Endothelial cell (in vitro differentiated cells): ENCODE measurements at regions not wholly inside any gene's neighbourhood (a gene's known extent, or its start where the extent isn't known, plus 50 kb on each side); places are given as distances from the start of the nearest gene placed in this dataset.

ENCODE experiments used
- DNase-seq: peaks from one replicate; pipeline ENCODE4 v3.0.0; 2021; ENCODE audit warnings: low spot score
- H3K27ac Mint-ChIP-seq: one replicate; pipeline ENCODE4 v1.8.0; 2021; ENCODE audit warnings: mixed read lengths, inconsistent platforms; ENCODE audit not compliant: unreplicated experiment
- H3K27me3 Mint-ChIP-seq: one replicate; pipeline ENCODE4 v1.8.0; 2021; ENCODE audit warnings: mild to moderate bottlenecking, moderate library complexity, mixed read lengths, inconsistent platforms; ENCODE audit not compliant: unreplicated experiment
- H3K36me3 Mint-ChIP-seq: one replicate; pipeline ENCODE4 v1.8.0; 2021; ENCODE audit warnings: mild to moderate bottlenecking, low read depth, mixed read lengths, inconsistent platforms; ENCODE audit not compliant: unreplicated experiment
- H3K4me1 Mint-ChIP-seq: one replicate; pipeline ENCODE4 v1.8.0; 2021; ENCODE audit warnings: mild to moderate bottlenecking, mixed read lengths, inconsistent platforms; ENCODE audit not compliant: unreplicated experiment
- H3K4me3 Mint-ChIP-seq: one replicate; pipeline ENCODE4 v1.8.0; 2021; ENCODE audit warnings: mild to moderate bottlenecking, mixed read lengths, inconsistent platforms; ENCODE audit not compliant: unreplicated experiment
- H3K9me3 Mint-ChIP-seq: one replicate; pipeline ENCODE4 v1.8.0; 2021; ENCODE audit warnings: mixed read lengths, inconsistent platforms; ENCODE audit not compliant: unreplicated experiment
- TF ChIP-seq, protein P1 (sequence below): fragments of 200-600 bp; sonication (generic); IDR thresholded peaks from one replicate; pipeline ENCODE4 v1.5.0; 2021; ENCODE audit warnings: antibody characterized with exemption; ENCODE audit not compliant: unreplicated experiment

GRCh38 chr2:67877301-67877700 lies 185.5 kb downstream of the C1D start:
- Mint-ChIP-seq H3K36me3 (no peaks in the 10 kb centered on the region), H3K4me1 (peaks cover 8% of the 10 kb centered on the region), H3K9me3 (no peaks in the 10 kb centered on the region), H3K4me3 (no peak overlapping the region), H3K27me3 (peaks cover 4% of the 10 kb centered on the region), H3K27ac (no peak overlapping the region)
- TF ChIP-seq, protein P1, sequence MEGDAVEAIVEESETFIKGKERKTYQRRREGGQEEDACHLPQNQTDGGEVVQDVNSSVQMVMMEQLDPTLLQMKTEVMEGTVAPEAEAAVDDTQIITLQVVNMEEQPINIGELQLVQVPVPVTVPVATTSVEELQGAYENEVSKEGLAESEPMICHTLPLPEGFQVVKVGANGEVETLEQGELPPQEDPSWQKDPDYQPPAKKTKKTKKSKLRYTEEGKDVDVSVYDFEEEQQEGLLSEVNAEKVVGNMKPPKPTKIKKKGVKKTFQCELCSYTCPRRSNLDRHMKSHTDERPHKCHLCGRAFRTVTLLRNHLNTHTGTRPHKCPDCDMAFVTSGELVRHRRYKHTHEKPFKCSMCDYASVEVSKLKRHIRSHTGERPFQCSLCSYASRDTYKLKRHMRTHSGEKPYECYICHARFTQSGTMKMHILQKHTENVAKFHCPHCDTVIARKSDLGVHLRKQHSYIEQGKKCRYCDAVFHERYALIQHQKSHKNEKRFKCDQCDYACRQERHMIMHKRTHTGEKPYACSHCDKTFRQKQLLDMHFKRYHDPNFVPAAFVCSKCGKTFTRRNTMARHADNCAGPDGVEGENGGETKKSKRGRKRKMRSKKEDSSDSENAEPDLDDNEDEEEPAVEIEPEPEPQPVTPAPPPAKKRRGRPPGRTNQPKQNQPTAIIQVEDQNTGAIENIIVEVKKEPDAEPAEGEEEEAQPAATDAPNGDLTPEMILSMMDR: no peak
- no peak for DNase-seq

DNA sequence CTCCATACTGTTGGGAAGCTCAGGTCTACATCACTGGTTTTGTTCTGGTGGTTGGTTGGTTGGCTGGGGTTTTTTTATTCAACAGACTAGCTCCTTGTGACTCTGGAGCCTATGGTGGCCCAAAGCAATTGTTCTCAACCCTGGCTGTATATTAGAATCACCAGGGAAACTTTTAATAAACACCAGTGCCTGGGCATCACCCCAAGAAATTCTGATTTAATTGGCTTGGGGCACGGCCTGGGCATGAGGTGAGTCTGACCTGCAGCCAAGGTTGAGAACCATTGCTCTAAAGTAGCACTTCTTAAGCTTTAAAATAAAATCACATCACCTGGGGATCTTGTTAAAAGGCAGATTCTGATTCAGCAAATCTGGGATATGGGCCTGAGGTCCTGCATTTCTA lies 184.1 kb downstream of the C1D start:
- TF ChIP-seq, protein P1: no peak
- Mint-ChIP-seq H3K9me3 (no peaks in the 10 kb centered on the region), H3K27me3 (peaks cover 2% of the 10 kb centered on the region), H3K4me1 (peaks cover 8% of the 10 kb centered on the region), H3K27ac (no peak overlapping the region), H3K36me3 (no peaks in the 10 kb centered on the region), H3K4me3 (no peak overlapping the region)
- no peak for DNase-seq

- no peak overlapping the region for H3K4me3 Mint-ChIP-seq
- H3K27me3 Mint-ChIP-seq: peaks cover 2% of the 10 kb centered on the region
- no peak for DNase-seq
- TF ChIP-seq, protein P1: no peak
- H3K9me3 Mint-ChIP-seq: no peaks in the 10 kb centered on the region
- no peak overlapping the region for H3K27ac Mint-ChIP-seq
- no peaks in the 10 kb centered on the region for H3K36me3 Mint-ChIP-seq
- H3K4me1 Mint-ChIP-seq: peaks cover 11% of the 10 kb centered on the region
Observed at GRCh38 chr2:67879586-67880290, 183.1 kb downstream of the C1D start.

DNA sequence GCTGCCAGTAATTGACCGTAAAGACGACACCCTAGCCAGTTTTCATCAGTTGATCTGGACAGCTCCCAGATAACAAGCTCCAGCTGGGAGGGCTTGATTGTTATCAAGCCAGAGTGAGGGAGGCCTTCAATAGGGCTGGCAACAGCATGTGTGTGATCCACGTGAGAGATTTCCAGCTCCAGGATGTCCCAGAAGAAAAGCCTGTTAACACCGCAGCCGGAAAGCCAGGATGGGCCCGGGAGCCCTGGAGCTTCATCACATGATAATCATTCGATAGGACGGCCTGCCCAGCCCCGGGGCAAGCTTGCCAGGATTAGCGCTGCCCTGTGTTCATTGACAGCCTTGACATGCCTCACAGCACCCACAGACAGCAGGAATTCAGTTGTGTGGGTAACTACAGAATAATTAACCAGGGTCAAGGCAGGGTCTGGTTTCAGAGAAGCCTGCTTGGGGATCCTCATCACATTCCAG lies 182.5 kb downstream of the C1D start:
- TF ChIP-seq, protein P1: no peak
- DNase-seq: no peak
- no peak overlapping the region for H3K4me3 Mint-ChIP-seq

GRCh38 chr2:67881816-67882215 lies 181.0 kb downstream of the C1D start:
- Mint-ChIP-seq H3K9me3 (no peaks in the 10 kb centered on the region), H3K4me3 (no peak overlapping the region), H3K27me3 (no peaks in the 10 kb centered on the region), H3K4me1 (peaks cover 3% of the 10 kb centered on the region), H3K36me3 (no peaks in the 10 kb centered on the region), H3K27ac (no peak overlapping the region)
- TF ChIP-seq, protein P1: no peak
- DNase-seq: no peak

More for the DNA sequence above, 182.5 kb downstream of the C1D start:
- Mint-ChIP-seq H3K27ac (no peak overlapping the region), H3K36me3 (no peaks in the 10 kb centered on the region), H3K4me1 (peaks cover 7% of the 10 kb centered on the region), H3K9me3 (no peaks in the 10 kb centered on the region), H3K27me3 (no peaks in the 10 kb centered on the region)
